ENCODE measurements at regions not wholly inside any gene's neighbourhood (a gene's known extent, or its start where the extent isn't known, plus 50 kb on each side); places are given as distances from the start of the nearest gene placed in this dataset.

GRCh38 chr13:77838271-77838670 is 80.4 kb downstream of the EDNRB start:
- no peak for TF ChIP-seq CTCF (conservative IDR thresholded peaks at IDR 0.05)
- Mint-ChIP-seq H3K9me3 (peaks cover 4 to 17% of the 10 kb centered on the region in 2 experiments; a peak in 4 of 5 replicates), H3K27me3 (ENCODE audit: low read depth) (no peaks in the 10 kb centered on the region), H3K36me3 (ENCODE audit: insufficient read depth in 1 of 3, low read depth in 3 of 3) (peaks cover 19 to 22% (median 21%) of the 10 kb centered on the region in 3 experiments), H3K27ac (no peak overlapping the region), H3K4me1 (peaks cover 4 to 7% of the 10 kb centered on the region in 2 experiments), H3K4me3 (no peak overlapping the region)
- Histone ChIP-seq H2BK12ac (ENCODE audit: insufficient read length, low read depth, low read length) (no peak overlapping the region), H2AK5ac (ENCODE audit: insufficient read length, low read length) (no peak overlapping the region), H3K4me1 (ENCODE audit: insufficient read depth, low read length) (no peaks in the 10 kb centered on the region), H3K9ac (ENCODE audit: extremely low read depth, insufficient read length, low read length) (no peak overlapping the region), H3K27me3 (ENCODE audit: insufficient read depth, low read length) (no peaks in the 10 kb centered on the region), H3K27ac (ENCODE audit: insufficient read length, low read depth, low read length) (no peak overlapping the region), H4K8ac (replicated peaks; ENCODE audit: insufficient read length, low read depth, low read length) (no peak overlapping the region), H3K23me2 (ENCODE audit: insufficient read length, low read depth, low read length, poor library complexity, severe bottlenecking) (no peaks in the 10 kb centered on the region), H2BK15ac (ENCODE audit: low read depth, low read length) (no peak overlapping the region), H2BK20ac (ENCODE audit: low read depth, low read length, poor library complexity, severe bottlenecking) (no peak overlapping the region), H3K23ac (ENCODE audit: insufficient read length, low read depth, low read length) (no peak overlapping the region), H3K4me2 (ENCODE audit: insufficient read depth, insufficient read length, low read length) (no peak overlapping the region), H3K56ac (ENCODE audit: insufficient read length, low read depth, low read length) (no peak overlapping the region), H3T11ph (ENCODE audit: low read length) (no peak overlapping the region), H4K20me1 (ENCODE audit: control insufficient read depth, insufficient read depth, insufficient read length) (no peaks in the 10 kb centered on the region), H2BK5ac (ENCODE audit: insufficient read length, low read length) (no peak overlapping the region), H3K79me1 (ENCODE audit: insufficient read depth, low read depth, low read length, poor library complexity, severe bottlenecking) (no peaks in the 10 kb centered on the region), H3K18ac (ENCODE audit: insufficient read length, low read depth, low read length) (no peak overlapping the region), H4K5ac (ENCODE audit: insufficient read length, low read depth, low read length) (no peak overlapping the region), H3K4ac (ENCODE audit: low read depth, low read length) (no peak overlapping the region), H2AFZ (ENCODE audit: low read length) (no peak overlapping the region), H4K91ac (ENCODE audit: insufficient read length, low read depth, low read length) (no peak overlapping the region), H2BK120ac (ENCODE audit: low read depth, low read length, poor library complexity, severe bottlenecking) (no peak overlapping the region), H3K9me3 (ENCODE audit: control insufficient read depth, low read depth, low read length) (no peaks in the 10 kb centered on the region), H3K14ac (ENCODE audit: insufficient read depth, low read length) (no peak overlapping the region), H3K79me2 (ENCODE audit: insufficient read depth, low read length) (no peaks in the 10 kb centered on the region)
- no peak for DNase-seq
- WGBS (ENCODE audit: extremely low coverage, insufficient read length, low lambda C conversion rate): no CpG with 5 or more reads among the region's 2 CpGs

All from H9 (cell line).